ENCODE measurements at regions not wholly inside any gene's neighbourhood (a gene's known extent, or its start where the extent isn't known, plus 50 kb on each side); places are given as distances from the start of the nearest gene placed in this dataset.
"Not testable (repeated sequence)": the region's sequence is repeated elsewhere in the genome, so short reads cannot be mapped to it uniquely, and the experiment has no call there.

GRCh38 chr3:72659596-72659995 lies 188.6 kb downstream of the SHQ1 start:
- DNase-seq, result no peak

DNA sequence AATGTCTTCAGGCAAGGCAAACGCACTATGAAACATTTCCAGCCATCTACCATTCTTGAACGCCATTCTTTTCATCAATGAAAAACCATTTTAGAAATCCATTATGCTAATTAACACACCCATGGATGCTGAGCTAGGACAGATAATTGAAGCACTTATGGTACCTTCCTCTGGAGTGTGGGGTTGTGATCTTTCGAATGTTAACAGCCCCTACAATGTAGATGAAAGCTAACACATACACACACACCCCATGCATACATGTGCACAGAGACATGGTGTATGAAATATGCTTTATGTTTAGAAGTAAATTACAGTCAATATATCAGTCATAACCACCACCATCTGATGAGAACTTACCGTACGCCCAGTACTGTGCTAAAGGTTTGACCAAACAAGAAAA lies 189.1 kb downstream of the SHQ1 start:
- DNase-seq, result no peak

DNA sequence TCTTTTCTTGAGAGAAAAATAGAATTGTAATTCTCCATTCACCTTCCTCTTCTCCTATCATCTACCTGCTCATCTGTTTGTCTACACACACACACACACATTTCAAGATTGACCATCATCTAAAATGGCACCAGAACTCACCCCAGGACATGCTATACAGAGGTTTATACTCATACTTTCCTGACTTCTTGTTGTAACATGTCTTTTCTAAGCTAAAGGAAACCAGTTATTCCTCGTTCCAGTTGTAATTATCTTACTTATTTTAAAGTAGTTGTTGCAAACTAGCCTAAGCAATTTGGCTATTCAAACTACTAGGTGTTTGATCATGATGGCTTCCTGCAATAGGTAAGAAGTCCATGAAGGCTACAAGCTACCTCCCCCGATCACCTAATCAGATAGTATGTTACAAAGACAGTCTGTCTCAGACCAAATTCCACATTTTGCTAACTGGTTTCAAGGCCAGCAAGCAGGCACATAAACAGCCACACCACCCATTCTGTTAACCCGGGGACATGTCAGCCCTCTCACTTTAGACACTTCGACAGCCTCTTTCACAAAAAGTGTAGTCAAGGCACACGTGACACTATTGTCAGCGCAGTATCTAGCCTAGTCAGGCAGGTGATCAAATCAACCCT lies 189.7 kb downstream of the SHQ1 start:
- DNase-seq, result no peak

- peak in 1 of 3 donors; percentile 28 for DNase-seq
Observed at GRCh38 chr3:72657666-72658065, 190.6 kb downstream of the SHQ1 start.

GRCh38 chr3:72655723-72656122 lies 192.5 kb downstream of the SHQ1 start:
- no peak for DNase-seq

GRCh38 chr3:72655131-72655551 lies 193.1 kb downstream of the SHQ1 start:
- no peak for DNase-seq

DNA sequence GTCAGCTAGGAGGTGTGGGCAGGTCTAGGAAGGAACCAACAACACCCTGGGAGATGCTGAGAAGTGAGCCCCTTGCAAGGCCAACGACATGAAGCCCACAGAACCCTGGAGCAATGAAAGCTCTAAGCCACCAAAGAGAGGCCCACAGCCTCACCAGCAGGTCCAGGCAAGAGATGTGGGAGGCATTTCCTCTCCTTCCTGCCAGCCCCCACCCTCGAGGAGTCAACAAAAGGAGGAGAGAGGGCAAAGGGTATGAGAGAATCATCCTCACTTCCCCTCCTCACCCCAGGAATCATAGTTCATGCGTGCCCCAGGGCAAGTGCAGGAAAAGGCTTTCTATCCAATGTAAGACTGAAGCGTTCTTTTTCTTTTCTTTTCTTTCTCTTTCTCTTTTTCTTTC lies 195.8 kb downstream of the SHQ1 start:
- peak; percentile 34 to 44 (median 43) for DNase-seq

GRCh38 chr3:72651498-72651897 lies 196.7 kb downstream of the SHQ1 start:
- no peak for DNase-seq

DNA sequence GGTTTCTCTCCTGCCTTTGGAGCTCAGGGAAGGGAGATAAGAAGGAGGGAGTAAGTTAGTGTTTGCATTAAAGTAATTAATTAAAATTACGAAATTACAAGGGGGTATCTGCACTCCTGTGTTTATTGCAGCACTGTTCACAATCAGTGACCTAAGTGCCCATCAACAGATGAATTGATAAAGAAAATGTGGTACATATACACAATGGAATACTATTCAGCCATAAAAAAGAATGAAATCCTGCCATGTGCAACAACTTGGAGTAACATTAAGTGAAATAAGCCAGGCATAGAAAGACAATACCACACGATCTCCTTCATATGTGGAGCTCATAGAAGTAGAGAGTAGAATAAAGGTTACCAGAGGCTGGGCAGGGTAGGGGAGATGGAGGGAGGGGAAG lies 202.0 kb downstream of the SHQ1 start:
- DNase-seq, result no peak

DNA sequence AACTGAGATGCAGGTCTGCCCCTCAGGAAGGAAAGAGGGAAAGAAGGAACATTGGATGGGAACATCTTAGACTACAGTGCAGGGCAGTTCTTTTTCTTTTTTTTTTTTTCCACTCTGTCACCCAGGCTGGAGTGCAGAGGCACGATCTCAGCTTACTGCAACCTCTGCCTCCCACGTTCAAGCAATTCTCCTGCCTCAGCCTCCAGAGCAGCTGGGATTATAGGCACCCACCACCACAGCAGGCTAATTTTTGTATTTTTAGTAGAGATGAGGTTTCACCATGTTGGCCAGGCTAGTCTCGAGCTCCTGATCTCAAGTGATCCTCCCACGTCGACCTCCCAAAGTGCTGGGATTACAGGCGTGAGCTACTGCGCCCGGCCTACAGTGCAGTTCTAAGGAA lies 204.6 kb downstream of the SHQ1 start:
- not testable (repeated sequence) for DNase-seq

DNA sequence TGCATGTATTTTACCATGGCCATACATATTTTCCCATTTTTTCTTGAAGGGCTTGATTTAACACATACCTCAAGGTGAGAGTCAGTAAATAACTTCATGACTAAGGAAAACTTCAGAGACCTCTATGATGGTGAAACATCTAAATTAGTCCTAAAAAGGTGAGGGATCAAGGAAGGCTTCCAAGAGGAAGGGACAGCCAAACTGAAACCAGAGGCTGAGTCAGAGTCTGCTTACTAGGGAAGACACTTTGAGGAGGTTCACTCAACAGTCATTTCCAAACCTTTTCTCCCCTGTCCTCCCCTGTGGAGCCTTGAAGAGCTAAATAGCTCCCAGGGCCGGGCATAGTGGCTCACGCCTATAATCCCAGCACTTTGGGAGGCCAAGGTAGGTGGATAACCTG lies 206.6 kb downstream of the SHQ1 start:
- peak in 1 of 3 donors; percentile 35 for DNase-seq

DNA sequence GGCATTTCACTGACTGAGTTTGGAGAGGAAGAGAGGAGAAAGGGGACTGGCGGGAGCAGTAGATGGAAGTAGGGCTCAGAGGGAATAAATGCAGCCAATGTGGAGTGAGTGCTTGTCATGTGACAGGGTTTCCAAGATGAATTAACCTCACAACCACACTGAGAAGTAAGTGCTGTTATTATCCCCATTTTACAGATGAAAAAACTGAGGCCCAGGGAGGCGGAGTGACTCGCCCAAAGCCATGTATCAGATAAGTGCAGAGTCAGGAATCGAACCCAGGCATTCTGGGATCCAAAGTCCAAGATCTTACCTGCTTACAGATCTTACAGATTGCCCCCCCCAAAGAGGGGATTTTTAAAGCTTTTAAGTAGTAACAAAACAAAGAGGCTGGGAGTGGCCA lies 207.2 kb downstream of the SHQ1 start:
- DNase-seq, result no peak

DNA sequence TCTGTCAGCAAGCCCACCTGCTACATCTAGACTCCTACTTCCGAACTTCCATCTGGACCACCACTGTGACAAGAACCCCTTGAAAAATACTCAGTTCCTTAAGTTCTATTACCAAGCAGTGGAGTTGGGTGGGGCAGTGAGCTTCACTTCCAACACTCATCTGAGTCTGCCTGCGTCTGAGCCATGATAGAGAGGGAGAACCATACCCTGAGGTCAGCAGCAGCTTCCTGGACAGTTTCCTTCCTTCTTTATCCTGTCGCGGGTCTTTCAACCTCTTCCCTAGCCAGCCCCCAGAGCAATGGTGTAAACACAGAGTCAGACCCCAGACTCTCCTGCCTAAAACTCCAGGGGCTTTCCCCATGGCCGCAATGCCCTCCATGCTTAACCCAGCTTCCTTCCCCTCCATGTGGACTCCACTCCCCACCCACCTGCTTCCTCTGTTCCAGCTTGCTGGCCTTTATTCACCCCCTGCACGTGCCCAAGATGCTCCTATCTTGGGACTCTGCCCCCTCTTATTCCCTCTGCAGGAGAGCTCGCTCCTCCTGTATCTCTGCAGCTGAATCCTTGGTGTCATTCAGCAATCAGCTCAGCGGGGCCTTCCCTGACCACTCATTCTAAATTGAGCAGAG lies 211.2 kb downstream of the SHQ1 start:
- DNase-seq, result peak; percentile 62 to 68 (median 67)

GRCh38 chr3:72635551-72635950 lies 212.7 kb downstream of the SHQ1 start:
- no peak for DNase-seq

- DNase-seq, result no peak
Observed at GRCh38 chr3:72634128-72634527, 214.1 kb downstream of the SHQ1 start.

GRCh38 chr3:72633534-72633933 lies 214.7 kb downstream of the SHQ1 start:
- no peak for DNase-seq

DNA sequence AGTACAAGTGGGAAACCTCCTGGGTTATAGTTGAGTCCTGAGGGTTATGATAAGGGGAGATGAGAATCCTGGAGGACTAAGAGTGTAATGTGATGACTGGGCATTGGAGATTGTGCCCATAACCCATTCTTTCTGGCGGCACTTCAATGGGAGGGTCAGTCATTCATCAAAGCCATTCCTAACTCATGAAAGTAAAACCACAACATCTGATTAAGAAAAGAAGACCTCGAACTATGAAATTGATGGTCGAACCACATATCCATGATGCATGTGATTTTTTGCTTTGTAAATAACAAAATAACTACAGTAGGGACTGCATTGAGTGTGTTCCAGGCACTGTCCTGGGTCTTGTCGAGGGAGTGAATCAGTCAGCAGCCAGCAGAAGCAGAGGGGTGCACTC lies 215.1 kb downstream of the SHQ1 start:
- DNase-seq, result no peak

DNA sequence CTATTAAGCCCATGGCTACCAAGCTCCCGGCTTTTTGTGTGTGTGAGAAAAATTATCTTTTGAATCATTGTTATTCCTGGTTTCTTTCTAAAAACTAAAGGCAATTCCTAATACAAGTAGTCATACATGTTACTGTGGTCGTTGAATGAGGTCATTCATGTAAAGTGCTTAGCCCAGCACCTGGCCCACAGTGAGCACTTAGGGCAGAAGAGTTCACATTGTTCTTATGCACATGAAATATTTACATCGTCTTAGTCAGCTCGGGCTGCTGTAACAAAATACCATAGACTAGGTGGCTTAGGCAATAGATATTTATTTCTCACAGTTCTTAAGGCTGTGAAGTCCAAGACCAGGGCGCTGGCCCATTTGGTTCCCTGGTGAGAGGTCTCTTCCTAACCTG lies 216.1 kb downstream of the SHQ1 start:
- DNase-seq, result no peak

GRCh38 chr3:72630969-72631344 lies 217.3 kb downstream of the SHQ1 start:
- DNase-seq, result no peak

DNA sequence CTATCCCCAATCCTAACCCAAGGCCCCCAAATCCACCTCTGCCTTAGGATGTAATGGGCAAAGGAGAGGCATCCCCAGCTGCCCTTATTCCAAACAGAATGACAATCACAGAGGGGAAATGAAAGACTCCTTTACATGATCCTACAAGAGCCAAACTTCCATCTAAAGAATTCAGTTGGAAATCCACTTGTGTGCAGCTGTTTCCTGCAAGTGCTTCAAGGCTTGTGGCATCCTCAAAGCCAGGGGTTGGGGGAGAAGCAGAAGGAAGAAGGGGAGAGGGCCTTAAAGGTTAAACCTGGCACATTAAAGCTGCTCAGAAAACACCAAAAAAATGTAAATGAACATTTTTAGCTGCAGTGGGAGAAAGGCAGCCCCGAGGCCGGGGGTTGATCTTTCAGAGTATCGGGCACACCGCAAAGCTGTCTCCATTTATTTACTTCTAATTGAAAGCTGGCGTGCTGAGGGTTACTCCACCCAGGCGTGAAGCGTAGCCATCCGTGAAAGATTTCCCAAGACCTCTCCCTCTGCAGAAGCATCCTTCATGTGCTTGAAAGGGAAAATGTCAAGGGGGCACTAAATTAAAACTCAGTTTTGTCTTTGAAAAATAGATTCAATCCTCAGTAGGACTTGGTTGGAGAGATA lies 217.8 kb downstream of the SHQ1 start:
- no peak for DNase-seq

DNA sequence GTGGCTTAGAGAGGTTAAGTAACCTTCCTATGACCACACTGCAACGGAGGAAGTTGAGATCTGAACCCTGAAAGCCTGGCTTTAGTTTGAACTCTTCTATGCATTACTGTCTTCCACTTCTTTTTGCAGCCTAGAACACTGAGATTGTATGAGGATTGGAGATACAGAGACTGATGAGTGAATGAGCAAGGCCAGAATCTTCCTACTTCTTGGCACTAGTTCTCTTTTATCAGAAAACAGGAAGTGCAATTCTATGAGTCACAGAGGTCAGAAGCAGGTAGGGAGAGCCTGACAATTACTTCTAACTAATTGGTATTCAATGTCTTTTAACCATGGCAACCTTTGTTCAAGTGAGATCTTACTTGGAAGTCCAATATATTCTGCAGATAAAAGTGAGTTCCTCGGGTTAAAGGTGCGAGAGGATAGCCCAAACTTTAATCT lies 219.0 kb downstream of the SHQ1 start:
- DNase-seq, result peak; percentile 54 to 84 (median 82)

DNA sequence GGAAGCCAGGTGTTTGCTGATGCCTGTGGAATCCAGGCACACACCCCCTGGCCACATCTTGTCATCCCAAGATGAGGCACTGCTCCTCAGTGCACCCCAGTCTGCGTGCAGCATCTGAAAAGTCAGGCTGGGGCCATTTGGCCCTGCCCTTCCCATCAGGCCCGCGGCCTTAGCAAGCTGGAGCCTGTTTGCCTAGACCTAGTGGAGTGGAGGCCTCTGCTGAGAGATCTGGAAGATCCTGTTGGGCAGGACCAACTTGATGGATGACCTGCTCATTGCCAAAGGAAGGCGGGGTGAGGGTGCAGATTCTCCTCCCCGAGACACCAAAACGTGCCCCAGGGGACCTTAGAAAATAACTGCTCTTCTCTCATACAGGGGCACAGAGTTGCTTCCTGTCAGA lies 220.2 kb downstream of the SHQ1 start:
- DNase-seq, result no peak

GRCh38 chr3:72627271-72627670 lies 221.0 kb downstream of the SHQ1 start:
- no peak for DNase-seq

DNA sequence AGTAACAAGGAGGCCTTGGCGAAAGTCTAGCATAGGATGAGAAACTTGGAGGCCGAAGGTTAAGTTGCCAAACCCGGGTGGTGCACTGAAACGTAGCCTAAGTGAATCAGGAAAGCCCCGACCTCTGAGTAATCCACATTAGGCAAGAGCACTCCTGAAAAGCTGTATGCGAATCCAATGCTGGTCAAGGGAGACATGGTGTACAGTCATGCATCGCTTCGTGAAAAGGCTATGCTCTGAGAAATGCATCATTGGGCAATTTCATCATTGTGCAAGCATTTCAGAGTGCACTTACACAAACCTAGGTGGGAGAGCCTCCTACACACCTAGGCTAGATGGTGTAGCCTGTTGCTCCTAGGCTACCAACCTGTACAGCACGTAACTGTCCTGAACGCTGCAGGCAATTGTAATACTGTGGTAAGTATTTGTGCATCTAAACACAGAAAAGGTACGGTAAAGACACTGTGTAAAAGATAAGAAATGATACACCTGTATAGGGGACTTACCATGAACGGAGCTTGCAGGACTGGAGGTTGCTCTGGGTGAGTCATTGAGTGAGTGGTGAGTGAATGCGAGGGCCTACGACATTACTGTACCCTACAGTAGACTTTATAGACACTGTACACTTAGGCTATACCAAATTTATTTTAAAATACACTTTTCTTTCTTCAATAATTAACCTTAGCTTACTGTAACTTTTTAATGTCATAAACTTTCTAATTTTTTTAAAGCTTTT lies 222.5 kb downstream of the SHQ1 start:
- peak; percentile 95 to 99 (median 98) for DNase-seq

Data from suppressor macrophage treated with lipopolysaccharide for 1 hour (primary cell).